Fibroblast of skin of abdomen (primary cell): ENCODE measurements at regions not wholly inside any gene's neighbourhood (a gene's known extent, or its start where the extent isn't known, plus 50 kb on each side); places are given as distances from the start of the nearest gene placed in this dataset.
"Not testable (repeated sequence)": the region's sequence is repeated elsewhere in the genome, so short reads cannot be mapped to it uniquely, and the experiment has no call there.

Source experiments
- DNase-seq: peaks from one replicate; pipeline ENCODE4 v3.0.0-alpha.2; 2013

- no peak for DNase-seq
Observed at GRCh38 chr12:40431169-40431568, 206.4 kb downstream of the LRRK2 start.

- DNase-seq: no peak
Observed at GRCh38 chr12:40435251-40435650, 210.5 kb downstream of the LRRK2 start.

- DNase-seq: no peak
Observed at GRCh38 chr12:40435951-40436350, 211.2 kb downstream of the LRRK2 start.

GRCh38 chr12:40436564-40436963 is 211.8 kb downstream of the LRRK2 start:
- no peak for DNase-seq

- no peak for DNase-seq
Observed at GRCh38 chr12:40439771-40440492, 215.1 kb downstream of the LRRK2 start.

GRCh38 chr12:40444174-40444573 is 219.4 kb downstream of the LRRK2 start:
- DNase-seq: no peak

GRCh38 chr12:40446385-40446784 is 221.6 kb downstream of the LRRK2 start:
- DNase-seq: no peak

- not testable (repeated sequence) for DNase-seq
Observed at GRCh38 chr12:40448523-40448922, 223.7 kb downstream of the LRRK2 start.

- DNase-seq: no peak
Observed at GRCh38 chr12:40451661-40452060, 226.9 kb downstream of the LRRK2 start.

GRCh38 chr12:40464121-40464520 is 228.1 kb upstream of the CNTN1 start:
- DNase-seq: no peak

GRCh38 chr12:40469736-40470135 is 222.5 kb upstream of the CNTN1 start:
- DNase-seq: no peak

GRCh38 chr12:40473962-40474361 is 218.3 kb upstream of the CNTN1 start:
- no peak for DNase-seq

GRCh38 chr12:40474630-40475029 is 217.6 kb upstream of the CNTN1 start:
- no peak for DNase-seq

GRCh38 chr12:40499856-40500255 is 192.4 kb upstream of the CNTN1 start:
- DNase-seq: no peak

- no peak for DNase-seq
Observed at GRCh38 chr12:40502322-40502721, 189.9 kb upstream of the CNTN1 start.

GRCh38 chr12:40505327-40505726 is 186.9 kb upstream of the CNTN1 start:
- no peak for DNase-seq

GRCh38 chr12:40508421-40508820 is 183.8 kb upstream of the CNTN1 start:
- no peak for DNase-seq

GRCh38 chr12:40511341-40511740 is 180.9 kb upstream of the CNTN1 start:
- no peak for DNase-seq

- peak; percentile 11 for DNase-seq
Observed at GRCh38 chr12:40515041-40515816, 177.0 kb upstream of the CNTN1 start.

GRCh38 chr12:40522837-40523236 is 169.4 kb upstream of the CNTN1 start:
- no peak for DNase-seq

GRCh38 chr12:40525054-40525453 is 167.2 kb upstream of the CNTN1 start:
- no peak for DNase-seq

- DNase-seq: no peak
Observed at GRCh38 chr12:40534828-40535227, 157.4 kb upstream of the CNTN1 start.

GRCh38 chr12:40551466-40551865 is 140.8 kb upstream of the CNTN1 start:
- DNase-seq: no peak

GRCh38 chr12:40552868-40553267 is 139.4 kb upstream of the CNTN1 start:
- no peak for DNase-seq
